GM18502 (cell line): ENCODE measurements at regions not wholly inside any gene's neighbourhood (a gene's known extent, or its start where the extent isn't known, plus 50 kb on each side); places are given as distances from the start of the nearest gene placed in this dataset.
"Not testable (repeated sequence)": the region's sequence is repeated elsewhere in the genome, so short reads cannot be mapped to it uniquely, and the experiment has no call there.

Experiments used
- ATAC-seq: cut with Tn5 transposase; IDR thresholded peaks from one replicate; pipeline ENCODE4 v1.9.1; 2021; ENCODE audit warnings: mild to moderate bottlenecking; ENCODE audit not compliant: unreplicated experiment, poor library complexity

- ATAC-seq, result no peak
Observed at GRCh38 chr3:18195836-18196235, 229.3 kb downstream of the SATB1 start.

GRCh38 chr3:18194431-18194830 is 230.7 kb downstream of the SATB1 start:
- ATAC-seq, result no peak

- ATAC-seq, result no peak
Observed at GRCh38 chr3:18190646-18191045, 234.5 kb downstream of the SATB1 start.

- ATAC-seq, result no peak
Observed at GRCh38 chr3:18189282-18190050, 235.7 kb downstream of the SATB1 start.

GRCh38 chr3:18188491-18188890 is 236.6 kb downstream of the SATB1 start:
- ATAC-seq, result no peak

GRCh38 chr3:18185624-18186023 is 239.5 kb downstream of the SATB1 start:
- ATAC-seq, result no peak

GRCh38 chr3:18182923-18183322 is 242.2 kb downstream of the SATB1 start:
- not testable (repeated sequence) for ATAC-seq

- no peak for ATAC-seq
Observed at GRCh38 chr3:18179521-18179920, 245.6 kb downstream of the SATB1 start.

GRCh38 chr3:18177271-18177670 is 247.9 kb downstream of the SATB1 start:
- ATAC-seq, result no peak

GRCh38 chr3:18173891-18174290 is 251.2 kb downstream of the SATB1 start:
- ATAC-seq, result not testable (repeated sequence)

GRCh38 chr3:18159681-18160080 is 265.5 kb downstream of the SATB1 start:
- no peak for ATAC-seq

GRCh38 chr3:18153571-18154173 is 271.5 kb downstream of the SATB1 start:
- ATAC-seq, result no peak

GRCh38 chr3:18151199-18151598 is 273.9 kb downstream of the SATB1 start:
- no peak for ATAC-seq

- ATAC-seq, result no peak
Observed at GRCh38 chr3:18149935-18150334, 275.2 kb downstream of the SATB1 start.

- no peak for ATAC-seq
Observed at GRCh38 chr3:18149386-18149785, 275.8 kb downstream of the SATB1 start.

GRCh38 chr3:18144571-18144970 is 280.6 kb downstream of the SATB1 start:
- no peak for ATAC-seq

- ATAC-seq, result no peak
Observed at GRCh38 chr3:18143258-18143780, 281.8 kb downstream of the SATB1 start.

GRCh38 chr3:18137958-18138357 is 287.2 kb downstream of the SATB1 start:
- no peak for ATAC-seq

GRCh38 chr3:18135060-18135814 is 289.9 kb downstream of the SATB1 start:
- ATAC-seq, result no peak

- ATAC-seq, result no peak
Observed at GRCh38 chr3:18134386-18135059, 290.6 kb downstream of the SATB1 start.
